CD14-positive monocyte (primary cell): ENCODE measurements at regions not wholly inside any gene's neighbourhood (a gene's known extent, or its start where the extent isn't known, plus 50 kb on each side); places are given as distances from the start of the nearest gene placed in this dataset.

Experiments used
- DNase-seq, 3 donors: peaks; one replicate each; pipeline ENCODE4 v3.0.0-alpha.2; 2011 to 2022
- H2AFZ ChIP-seq: 2 replicates; pipeline ENCODE4 v1.6.0; 2012; ENCODE audit warnings: mild to moderate bottlenecking, low read depth, low read length, inconsistent platforms; ENCODE audit not compliant: insufficient read depth, poor library complexity, severe bottlenecking
- H3K27ac ChIP-seq, 2 donors: 1 replicate in 1 of 2; 2 replicates in 1 of 2; pipeline ENCODE4 v1.5.1; 2012 to 2013; ENCODE audit warnings: low read length in 2 of 2, control low read depth in 1 of 2, inconsistent platforms in 1 of 2, low read depth in 1 of 2, mild to moderate bottlenecking in 1 of 2
- H3K27me3 ChIP-seq, 2 donors: one replicate each; pipeline versions ENCODE4 v1.6.0 to v1.6.1; 2011 to 2013; ENCODE audit warnings: low read length in 2 of 2; ENCODE audit not compliant: control insufficient read depth in 2 of 2, insufficient read depth in 2 of 2
- H3K36me3 ChIP-seq, 2 donors: replicated peaks in 1 of 2; 1 replicate in 1 of 2; 2 replicates in 1 of 2; pipeline versions ENCODE4 v1.5.1 to v1.6.1; 2012 to 2013; ENCODE audit warnings: low read length in 2 of 2, control low read depth in 1 of 2, inconsistent platforms in 1 of 2, mild to moderate bottlenecking in 1 of 2; ENCODE audit not compliant: insufficient read depth in 2 of 2, control insufficient read depth in 1 of 2
- H3K4me1 ChIP-seq, 2 donors: 1 replicate in 1 of 2; 2 replicates in 1 of 2; pipeline versions ENCODE4 v1.5.1 to v1.6.1; 2012 to 2013; ENCODE audit warnings: low read length in 2 of 2, control low read depth in 1 of 2, inconsistent platforms in 1 of 2, mild to moderate bottlenecking in 1 of 2, moderate library complexity in 1 of 2; ENCODE audit not compliant: insufficient read depth in 2 of 2, control insufficient read depth in 1 of 2
- H3K4me2 ChIP-seq: replicated peaks from 2 replicates; pipeline ENCODE3; 2012; ENCODE audit warnings: low read length, moderate library complexity, mild to moderate bottlenecking; ENCODE audit not compliant: poor library complexity, severe bottlenecking; ENCODE audit errors: extremely low read depth
- H3K4me3 ChIP-seq, 3 experiments: fragments of 200-600 bp in 1 of 3; sonication (generic) in 1 of 3; replicated peaks in 1 of 3; 1 replicate in 2 of 3; 2 replicates in 1 of 3; pipeline ENCODE4 v1.5.1; 2011 to 2013; ENCODE audit warnings: low read length in 3 of 3, mild to moderate bottlenecking in 3 of 3, control low read depth in 2 of 3, low read depth in 2 of 3, inconsistent platforms in 1 of 3, moderate library complexity in 1 of 3
- H3K79me2 ChIP-seq: 2 replicates; pipeline ENCODE4 v1.6.0; 2012; ENCODE audit warnings: mild to moderate bottlenecking, control low read depth, inconsistent platforms, low read length, moderate library complexity; ENCODE audit not compliant: insufficient read depth
- H3K9ac ChIP-seq: 2 replicates; pipeline ENCODE4 v1.6.0; 2017; ENCODE audit warnings: low read length, mild to moderate bottlenecking; ENCODE audit not compliant: insufficient read depth, poor library complexity, severe bottlenecking
- H3K9me3 ChIP-seq, 2 donors: replicated peaks in 1 of 2; 1 replicate in 1 of 2; 2 replicates in 1 of 2; pipeline versions ENCODE4 v1.5.1 to v1.6.1; 2012 to 2013; ENCODE audit warnings: low read length in 2 of 2, control low read depth in 1 of 2; ENCODE audit not compliant: control insufficient read depth in 1 of 2, insufficient read depth in 1 of 2
- H4K20me1 ChIP-seq: 2 replicates; pipeline ENCODE4 v1.6.0; 2012; ENCODE audit warnings: mild to moderate bottlenecking, low read length, control low read depth, moderate library complexity; ENCODE audit not compliant: insufficient read depth
- H3K27ac Mint-ChIP-seq, 7 donors: one replicate each; pipeline ENCODE4 v1.8.0; 2020; ENCODE audit warnings: mild to moderate bottlenecking in 7 of 7, mixed read lengths in 7 of 7, moderate library complexity in 6 of 7, inconsistent platforms in 2 of 7
- H3K27me3 Mint-ChIP-seq, 3 donors: one replicate each; pipeline ENCODE4 v1.8.0; 2021 to 2022; ENCODE audit warnings: low read depth in 3 of 3, mild to moderate bottlenecking in 3 of 3, mixed read lengths in 3 of 3, moderate library complexity in 3 of 3, inconsistent platforms in 1 of 3
- H3K36me3 Mint-ChIP-seq, 2 donors: one replicate each; pipeline ENCODE4 v1.8.0; 2020; ENCODE audit warnings: mixed read lengths in 2 of 2, inconsistent platforms in 1 of 2, mild to moderate bottlenecking in 1 of 2
- H3K4me1 Mint-ChIP-seq: one replicate; pipeline ENCODE4 v1.8.0; 2020; ENCODE audit warnings: mild to moderate bottlenecking, mixed read lengths
- H3K4me3 Mint-ChIP-seq, 2 donors: one replicate each; pipeline ENCODE4 v1.8.0; 2020; ENCODE audit warnings: mild to moderate bottlenecking in 2 of 2, mixed read lengths in 2 of 2, moderate library complexity in 1 of 2
- H3K9me3 Mint-ChIP-seq, 7 donors: one replicate each; pipeline ENCODE4 v1.8.0; 2020 to 2022; ENCODE audit warnings: mixed read lengths in 7 of 7, mild to moderate bottlenecking in 6 of 7, moderate library complexity in 6 of 7, inconsistent platforms in 2 of 7
- WGBS: methylation state at CpG from one replicate; pipeline ENCODE4 v1.1.5; 2013; ENCODE audit warnings: missing lambda C conversion rate; ENCODE audit not compliant: insufficient coverage; 5-methylcytosine and 5-hydroxymethylcytosine counted together
- intact Hi-C, 2 donors: fragments of 100-400 bp; cut with micrococcal nuclease; formaldehyde crosslinking; loops; one replicate each; pipeline versions ENCODE4 v1.15.0 to v1.15.1; 2023
- TF ChIP-seq, protein P1 (sequence below): fragments of 200-600 bp; IDR thresholded peaks from one replicate; pipeline ENCODE4 v1.8.0; 2022; ENCODE audit warnings: antibody characterized with exemption, mild to moderate bottlenecking

DNA sequence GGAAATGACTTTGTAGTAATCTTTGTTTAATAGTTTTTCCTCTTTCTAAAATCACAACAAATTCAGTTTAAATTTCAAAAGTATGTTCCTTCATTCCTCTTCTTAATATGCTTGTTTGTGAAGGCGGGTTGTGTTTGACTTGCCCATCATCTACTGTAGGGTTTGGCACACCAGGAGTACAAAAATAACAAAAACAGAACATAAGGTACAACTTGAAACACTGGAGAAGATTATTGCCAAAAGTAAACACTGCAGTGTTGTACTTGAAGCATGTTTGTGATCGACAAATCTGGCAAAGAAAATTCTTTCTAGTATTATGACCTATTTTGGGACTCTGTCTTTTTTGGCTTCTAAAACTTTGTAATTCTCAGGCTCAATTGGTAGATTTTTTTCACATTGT, 518.6 kb downstream of the SLITRK5 start:
- no peak overlapping the region for H3K9ac ChIP-seq
- Mint-ChIP-seq H3K27me3 (peaks cover 0 to 2% (median 0%) of the 10 kb centered on the region in 3 donors), H3K27ac (no peak overlapping the region), H3K4me1 (no peaks in the 10 kb centered on the region), H3K4me3 (no peak overlapping the region), H3K9me3 (peaks cover 0 to 6% (median 5%) of the 10 kb centered on the region in 7 donors), H3K36me3 (no peaks in the 10 kb centered on the region)
- TF ChIP-seq, protein P1, sequence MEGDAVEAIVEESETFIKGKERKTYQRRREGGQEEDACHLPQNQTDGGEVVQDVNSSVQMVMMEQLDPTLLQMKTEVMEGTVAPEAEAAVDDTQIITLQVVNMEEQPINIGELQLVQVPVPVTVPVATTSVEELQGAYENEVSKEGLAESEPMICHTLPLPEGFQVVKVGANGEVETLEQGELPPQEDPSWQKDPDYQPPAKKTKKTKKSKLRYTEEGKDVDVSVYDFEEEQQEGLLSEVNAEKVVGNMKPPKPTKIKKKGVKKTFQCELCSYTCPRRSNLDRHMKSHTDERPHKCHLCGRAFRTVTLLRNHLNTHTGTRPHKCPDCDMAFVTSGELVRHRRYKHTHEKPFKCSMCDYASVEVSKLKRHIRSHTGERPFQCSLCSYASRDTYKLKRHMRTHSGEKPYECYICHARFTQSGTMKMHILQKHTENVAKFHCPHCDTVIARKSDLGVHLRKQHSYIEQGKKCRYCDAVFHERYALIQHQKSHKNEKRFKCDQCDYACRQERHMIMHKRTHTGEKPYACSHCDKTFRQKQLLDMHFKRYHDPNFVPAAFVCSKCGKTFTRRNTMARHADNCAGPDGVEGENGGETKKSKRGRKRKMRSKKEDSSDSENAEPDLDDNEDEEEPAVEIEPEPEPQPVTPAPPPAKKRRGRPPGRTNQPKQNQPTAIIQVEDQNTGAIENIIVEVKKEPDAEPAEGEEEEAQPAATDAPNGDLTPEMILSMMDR = no peak
- intact Hi-C loops = no loop called here
- no peak for DNase-seq
- no peaks in the 10 kb centered on the region for H3K27me3 ChIP-seq
- no peaks in the 10 kb centered on the region for H3K36me3 ChIP-seq
- no CpG with 5 or more reads among the region's 2 CpGs for WGBS
- no peaks in the 10 kb centered on the region for H3K79me2 ChIP-seq
- H4K20me1 ChIP-seq = no peaks in the 10 kb centered on the region
- H3K27ac ChIP-seq = no peak overlapping the region
- H3K4me1 ChIP-seq = no peaks in the 10 kb centered on the region
- H3K4me3 ChIP-seq = no peak overlapping the region
- H2AFZ ChIP-seq = no peak overlapping the region
- H3K4me2 ChIP-seq = no peak overlapping the region
- H3K9me3 ChIP-seq = peaks cover 0 to 3% of the 10 kb centered on the region in 2 donors

DNA sequence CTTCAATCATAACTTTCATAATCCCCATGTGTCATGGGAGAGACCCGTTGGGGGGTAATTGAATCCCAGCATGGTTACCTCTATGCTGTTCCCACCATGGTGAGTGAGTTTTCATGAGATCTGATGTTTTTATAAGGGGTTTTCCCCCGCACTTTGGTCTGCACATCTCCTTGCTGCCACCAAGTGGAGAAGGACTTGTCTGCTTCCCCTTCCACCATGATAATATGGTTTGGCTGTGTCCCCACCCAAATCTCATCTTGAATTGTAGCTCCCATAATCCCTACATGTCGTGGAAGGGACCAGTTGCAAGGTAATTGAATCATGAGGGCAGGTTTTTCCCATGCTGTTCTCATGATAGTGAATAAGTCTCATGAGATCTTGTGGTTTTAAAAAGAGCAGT, 524.9 kb downstream of the SLITRK5 start:
- Histone ChIP-seq H3K9me3 (peaks cover 4 to 13% of the 10 kb centered on the region in 2 donors), H3K4me2 (no peak overlapping the region), H3K4me1 (no peaks in the 10 kb centered on the region), H3K9ac (no peak overlapping the region), H3K4me3 (no peak overlapping the region), H3K79me2 (no peaks in the 10 kb centered on the region), H3K27me3 (no peaks in the 10 kb centered on the region), H2AFZ (no peak overlapping the region), H4K20me1 (no peaks in the 10 kb centered on the region), H3K27ac (no peak overlapping the region), H3K36me3 (no peaks in the 10 kb centered on the region)
- no peak overlapping the region for H3K4me3 Mint-ChIP-seq
- H3K9me3 Mint-ChIP-seq = peaks cover 4 to 21% (median 13%) of the 10 kb centered on the region in 7 donors
- intact Hi-C loops = no loop called here
- H3K27ac Mint-ChIP-seq = no peak overlapping the region
- no peaks in the 10 kb centered on the region for H3K4me1 Mint-ChIP-seq
- TF ChIP-seq, protein P1 = no peak
- WGBS = no CpG with 5 or more reads among the region's 3 CpGs
- H3K36me3 Mint-ChIP-seq = no peaks in the 10 kb centered on the region
- H3K27me3 Mint-ChIP-seq = no peaks in the 10 kb centered on the region
- DNase-seq = no peak
